HCT116 (cell line): ENCODE measurements at regions not wholly inside any gene's neighbourhood (a gene's known extent, or its start where the extent isn't known, plus 50 kb on each side); places are given as distances from the start of the nearest gene placed in this dataset.

Experiments used
- CTCF ChIP-seq, 3 experiments: fragments of 200-600 bp in 1 of 3; sonication (generic) in 1 of 3; IDR thresholded peaks in 2 of 3; conservative IDR thresholded peaks in 1 of 3; 2 replicates each; pipeline ENCODE4 v1.5.1; 2012 to 2017; ENCODE audit warnings: low read depth in 2 of 3, low read length in 2 of 3, antibody characterized with exemption in 1 of 3, borderline replicate concordance in 1 of 3, control low read depth in 1 of 3, mild to moderate bottlenecking in 1 of 3, mixed read lengths in 1 of 3, mixed run types in 1 of 3, moderate library complexity in 1 of 3; ENCODE audit not compliant: insufficient read depth in 1 of 3
- EZH2 ChIP-seq: fragments of 200-600 bp; sonication (generic); IDR thresholded peaks from 2 replicates; pipeline ENCODE4 v1.6.1; 2017; ENCODE audit warnings: antibody characterized with exemption, mixed run types
- RAD21 ChIP-seq: IDR thresholded peaks from 2 replicates; pipeline ENCODE4 v1.6.1; 2012; ENCODE audit warnings: low read depth, mild to moderate bottlenecking
- SRF ChIP-seq: IDR thresholded peaks from 2 replicates; pipeline ENCODE4 v1.6.1; 2012; ENCODE audit warnings: low read depth
- ZNF274 ChIP-seq: fragments of 200-500 bp; sonication (Bioruptor generic); IDR thresholded peaks from 2 replicates; pipeline ENCODE4 v1.6.1; 2014; ENCODE audit warnings: mild to moderate bottlenecking, low read depth, low read length, inconsistent platforms

- TF ChIP-seq CTCF (IDR thresholded peaks at IDR 0.05 in 2 of 3, conservative IDR thresholded peaks at IDR 0.05 in 1 of 3; ENCODE audit: borderline replicate concordance in 1 of 3, insufficient read depth in 1 of 3, low read depth in 2 of 3, low read length in 2 of 3): no peak
- TF ChIP-seq SRF: no peak
- no peak for TF ChIP-seq ZNF274
- TF ChIP-seq EZH2: no peak
- no peak for TF ChIP-seq RAD21
These were observed 1132.5 kb upstream of the SPRY2 start for GRCh38 chr13:81473366-81473899.
